ENCODE measurements at regions not wholly inside any gene's neighbourhood (a gene's known extent, or its start where the extent isn't known, plus 50 kb on each side); places are given as distances from the start of the nearest gene placed in this dataset.

DNA sequence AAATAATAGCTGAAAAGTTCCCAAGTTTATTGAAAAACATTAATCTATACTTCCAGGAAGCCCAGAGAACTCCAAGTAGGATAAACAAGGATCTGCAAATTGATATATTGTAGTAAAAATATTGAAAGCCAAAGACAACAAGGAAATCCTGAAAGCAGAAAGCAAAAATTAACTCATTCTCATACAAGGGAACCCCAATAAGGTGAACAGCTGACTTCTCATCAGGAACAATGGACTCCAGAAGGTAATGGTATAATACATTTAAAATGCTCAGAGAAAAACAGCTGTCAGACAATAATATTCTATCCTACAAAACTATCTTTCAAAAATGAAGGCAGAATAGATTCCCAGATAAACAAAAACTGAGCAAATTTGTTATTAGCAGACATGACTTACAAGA, 138.1 kb upstream of the BMP4 start:
- Histone ChIP-seq H3F3A (ENCODE audit: insufficient read depth, low read length, poor library complexity, severe bottlenecking) (no peaks in the 10 kb centered on the region), H3K9me2 (ENCODE audit: insufficient read depth, low read length) (no peaks in the 10 kb centered on the region), H2AFZ (ENCODE audit: low read depth, low read length) (no peak overlapping the region), H4K20me1 (ENCODE audit: insufficient read depth) (no peaks in the 10 kb centered on the region), H3K27ac (ENCODE audit: low read length) (no peak overlapping the region), H3K27me3 (ENCODE audit: insufficient read depth, low read depth, low read length) (no peaks in the 10 kb centered on the region), H3K9ac (ENCODE audit: low read length) (no peak overlapping the region), H3K4me3 (ENCODE audit: low read length) (no peak overlapping the region), H3K36me3 (ENCODE audit: insufficient read depth, low read length) (no peaks in the 10 kb centered on the region), H3K4me2 (ENCODE audit: low read length) (no peak overlapping the region), H3K9me3 (ENCODE audit: low read length) (no peaks in the 10 kb centered on the region), H3K79me2 (replicated peaks; ENCODE audit: insufficient read depth, low read length) (no peaks in the 10 kb centered on the region)
- no peak for TF ChIP-seq EP300 (conservative IDR thresholded peaks at IDR 0.05; ENCODE audit: poor library complexity, severe bottlenecking)
- no peak for TF ChIP-seq MXI1 (conservative IDR thresholded peaks at IDR 0.05; ENCODE audit: poor library complexity, severe bottlenecking)
- TF ChIP-seq TAF1 (IDR thresholded peaks at IDR 0.05; ENCODE audit: low read depth): no peak
- no peak for TF ChIP-seq SMC3 (conservative IDR thresholded peaks at IDR 0.05; ENCODE audit: poor library complexity)
- TF ChIP-seq RAD21 (conservative IDR thresholded peaks at IDR 0.05): no peak
- TF ChIP-seq, protein P1, sequence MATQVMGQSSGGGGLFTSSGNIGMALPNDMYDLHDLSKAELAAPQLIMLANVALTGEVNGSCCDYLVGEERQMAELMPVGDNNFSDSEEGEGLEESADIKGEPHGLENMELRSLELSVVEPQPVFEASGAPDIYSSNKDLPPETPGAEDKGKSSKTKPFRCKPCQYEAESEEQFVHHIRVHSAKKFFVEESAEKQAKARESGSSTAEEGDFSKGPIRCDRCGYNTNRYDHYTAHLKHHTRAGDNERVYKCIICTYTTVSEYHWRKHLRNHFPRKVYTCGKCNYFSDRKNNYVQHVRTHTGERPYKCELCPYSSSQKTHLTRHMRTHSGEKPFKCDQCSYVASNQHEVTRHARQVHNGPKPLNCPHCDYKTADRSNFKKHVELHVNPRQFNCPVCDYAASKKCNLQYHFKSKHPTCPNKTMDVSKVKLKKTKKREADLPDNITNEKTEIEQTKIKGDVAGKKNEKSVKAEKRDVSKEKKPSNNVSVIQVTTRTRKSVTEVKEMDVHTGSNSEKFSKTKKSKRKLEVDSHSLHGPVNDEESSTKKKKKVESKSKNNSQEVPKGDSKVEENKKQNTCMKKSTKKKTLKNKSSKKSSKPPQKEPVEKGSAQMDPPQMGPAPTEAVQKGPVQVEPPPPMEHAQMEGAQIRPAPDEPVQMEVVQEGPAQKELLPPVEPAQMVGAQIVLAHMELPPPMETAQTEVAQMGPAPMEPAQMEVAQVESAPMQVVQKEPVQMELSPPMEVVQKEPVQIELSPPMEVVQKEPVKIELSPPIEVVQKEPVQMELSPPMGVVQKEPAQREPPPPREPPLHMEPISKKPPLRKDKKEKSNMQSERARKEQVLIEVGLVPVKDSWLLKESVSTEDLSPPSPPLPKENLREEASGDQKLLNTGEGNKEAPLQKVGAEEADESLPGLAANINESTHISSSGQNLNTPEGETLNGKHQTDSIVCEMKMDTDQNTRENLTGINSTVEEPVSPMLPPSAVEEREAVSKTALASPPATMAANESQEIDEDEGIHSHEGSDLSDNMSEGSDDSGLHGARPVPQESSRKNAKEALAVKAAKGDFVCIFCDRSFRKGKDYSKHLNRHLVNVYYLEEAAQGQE (IDR thresholded peaks at IDR 0.05; ENCODE audit: borderline replicate concordance): no peak
- TF ChIP-seq, protein P2, sequence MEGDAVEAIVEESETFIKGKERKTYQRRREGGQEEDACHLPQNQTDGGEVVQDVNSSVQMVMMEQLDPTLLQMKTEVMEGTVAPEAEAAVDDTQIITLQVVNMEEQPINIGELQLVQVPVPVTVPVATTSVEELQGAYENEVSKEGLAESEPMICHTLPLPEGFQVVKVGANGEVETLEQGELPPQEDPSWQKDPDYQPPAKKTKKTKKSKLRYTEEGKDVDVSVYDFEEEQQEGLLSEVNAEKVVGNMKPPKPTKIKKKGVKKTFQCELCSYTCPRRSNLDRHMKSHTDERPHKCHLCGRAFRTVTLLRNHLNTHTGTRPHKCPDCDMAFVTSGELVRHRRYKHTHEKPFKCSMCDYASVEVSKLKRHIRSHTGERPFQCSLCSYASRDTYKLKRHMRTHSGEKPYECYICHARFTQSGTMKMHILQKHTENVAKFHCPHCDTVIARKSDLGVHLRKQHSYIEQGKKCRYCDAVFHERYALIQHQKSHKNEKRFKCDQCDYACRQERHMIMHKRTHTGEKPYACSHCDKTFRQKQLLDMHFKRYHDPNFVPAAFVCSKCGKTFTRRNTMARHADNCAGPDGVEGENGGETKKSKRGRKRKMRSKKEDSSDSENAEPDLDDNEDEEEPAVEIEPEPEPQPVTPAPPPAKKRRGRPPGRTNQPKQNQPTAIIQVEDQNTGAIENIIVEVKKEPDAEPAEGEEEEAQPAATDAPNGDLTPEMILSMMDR (IDR thresholded peaks at IDR 0.05; ENCODE audit: poor library complexity, severe bottlenecking): no peak
- no peak for TF ChIP-seq EZH2 (IDR thresholded peaks at IDR 0.05; ENCODE audit: borderline replicate concordance, insufficient read depth, low read length, poor library complexity, severe bottlenecking)
- no peak for TF ChIP-seq POLR2AphosphoS5 (IDR thresholded peaks at IDR 0.05)

DNA sequence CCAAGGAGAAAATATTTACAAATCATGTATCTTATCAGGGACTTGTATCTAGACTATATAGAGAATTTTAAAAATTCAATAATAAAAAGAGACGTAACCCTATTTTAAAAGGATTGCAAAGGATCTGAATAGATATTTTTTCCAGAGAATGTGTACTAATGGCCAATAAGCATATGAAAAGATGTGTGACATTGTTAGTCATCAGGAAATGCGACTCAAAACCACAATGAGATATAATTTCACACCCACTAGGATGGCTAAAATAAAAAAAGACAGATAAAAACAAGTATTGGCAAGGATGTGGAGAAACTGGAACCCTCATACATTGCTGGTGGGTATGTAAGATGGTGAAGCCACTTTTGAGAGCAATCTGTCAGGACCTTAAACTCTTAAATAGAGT, 141.9 kb upstream of the BMP4 start:
- Histone ChIP-seq H3K27me3 (ENCODE audit: insufficient read depth, low read depth, low read length) (no peaks in the 10 kb centered on the region), H3K36me3 (ENCODE audit: insufficient read depth, low read length) (no peaks in the 10 kb centered on the region), H2AFZ (ENCODE audit: low read depth, low read length) (no peak overlapping the region), H3K9me2 (ENCODE audit: insufficient read depth, low read length) (no peaks in the 10 kb centered on the region), H3K4me2 (ENCODE audit: low read length) (no peak overlapping the region), H3F3A (ENCODE audit: insufficient read depth, low read length, poor library complexity, severe bottlenecking) (no peaks in the 10 kb centered on the region), H3K9ac (ENCODE audit: low read length) (no peak overlapping the region), H4K20me1 (ENCODE audit: insufficient read depth) (no peaks in the 10 kb centered on the region), H3K9me3 (ENCODE audit: low read length) (no peaks in the 10 kb centered on the region), H3K4me3 (ENCODE audit: low read length) (no peak overlapping the region), H3K79me2 (replicated peaks; ENCODE audit: insufficient read depth, low read length) (no peaks in the 10 kb centered on the region), H3K27ac (ENCODE audit: low read length) (no peak overlapping the region)
- TF ChIP-seq RAD21 (conservative IDR thresholded peaks at IDR 0.05) (no peak), SMC3 (conservative IDR thresholded peaks at IDR 0.05; ENCODE audit: poor library complexity) (no peak), EZH2 (IDR thresholded peaks at IDR 0.05; ENCODE audit: borderline replicate concordance, insufficient read depth, low read length, poor library complexity, severe bottlenecking) (no peak), MXI1 (conservative IDR thresholded peaks at IDR 0.05; ENCODE audit: poor library complexity, severe bottlenecking) (no peak), TAF1 (IDR thresholded peaks at IDR 0.05; ENCODE audit: low read depth) (no peak), POLR2AphosphoS5 (IDR thresholded peaks at IDR 0.05) (no peak)
- TF ChIP-seq, protein P1 (IDR thresholded peaks at IDR 0.05; ENCODE audit: borderline replicate concordance): no peak
- TF ChIP-seq, protein P2 (IDR thresholded peaks at IDR 0.05; ENCODE audit: poor library complexity, severe bottlenecking): no peak

Measured in neural cell (in vitro differentiated cells).